Heart left ventricle (tissue), 16 donors: ENCODE measurements at regions not wholly inside any gene's neighbourhood (a gene's known extent, or its start where the extent isn't known, plus 50 kb on each side); places are given as distances from the start of the nearest gene placed in this dataset.

Experiments used
- ATAC-seq, 4 donors: fragments of 200-7000 bp; cut with Tn5 transposase; one replicate each; pipeline ENCODE4 v1.9.1; 2020 to 2022; ENCODE audit warnings: moderate library complexity in 4 of 4, mild to moderate bottlenecking in 3 of 4, moderate number of reproducible peaks in 1 of 4
- DNase-seq, 5 donors: peaks; one replicate each; pipeline ENCODE4 v3.0.0-alpha.2; 2020
- H3K27ac ChIP-seq, 12 donors: fragments of 200-600 bp; sonication (generic) in 4 of 12; one replicate each; pipeline versions ENCODE4 v1.5.0 to v1.8.0; 2016 to 2022; ENCODE audit warnings: mild to moderate bottlenecking in 2 of 12
- H3K27me3 ChIP-seq, 9 donors: fragments of 200-600 bp; sonication (generic) in 2 of 9; one replicate each; pipeline versions ENCODE4 v1.5.1 to v1.8.0; 2016 to 2022; ENCODE audit warnings: mild to moderate bottlenecking in 3 of 9
- H3K36me3 ChIP-seq, 9 donors: fragments of 200-600 bp; sonication (generic) in 2 of 9; one replicate each; pipeline versions ENCODE4 v1.5.0 to v1.8.0; 2018 to 2022; ENCODE audit warnings: mild to moderate bottlenecking in 2 of 9
- H3K4me1 ChIP-seq, 12 donors: fragments of 200-600 bp; sonication (generic) in 4 of 12; one replicate each; pipeline versions ENCODE4 v1.5.0 to v1.8.0; 2016 to 2022; ENCODE audit warnings: mild to moderate bottlenecking in 3 of 12
- H3K4me3 ChIP-seq, 12 donors: fragments of 200-600 bp; sonication (generic) in 4 of 12; one replicate each; pipeline versions ENCODE4 v1.5.0 to v1.8.0; 2017 to 2022; ENCODE audit warnings: mild to moderate bottlenecking in 9 of 12, moderate library complexity in 4 of 12
- H3K9me3 ChIP-seq, 12 donors: fragments of 200-600 bp; sonication (generic) in 4 of 12; one replicate each; pipeline versions ENCODE4 v1.5.0 to v1.8.0; 2016 to 2022; ENCODE audit warnings: mild to moderate bottlenecking in 1 of 12
- POLR2A ChIP-seq, 2 donors: fragments of 450-650 bp; IDR thresholded peaks; one replicate each; pipeline ENCODE4 v1.6.1; 2017; ENCODE audit warnings: antibody characterized with exemption in 2 of 2, mild to moderate bottlenecking in 2 of 2, moderate library complexity in 2 of 2
- WGBS, 4 donors: extraction: QIAGEN DNeasy Blood & Tissue Kit in 2 of 4; methylation state at CpG; one replicate each; pipeline versions ENCODE4 v1.1.5 to v1.1.7; 2013 to 2018; 5-methylcytosine and 5-hydroxymethylcytosine counted together
- intact Hi-C, 10 donors: fragments of 100-400 bp; cut with DNase I; formaldehyde crosslinking; loops; one replicate each; pipeline versions ENCODE4 v1.11.1 to v1.14.2; 2022
- TF ChIP-seq, protein P1 (sequence below), 12 donors: fragments of 200-600 bp; sonication (generic) in 4 of 12; IDR thresholded peaks; one replicate each; pipeline versions ENCODE4 v1.5.0 to v1.8.0; 2018 to 2022; ENCODE audit warnings: antibody characterized with exemption in 12 of 12, mild to moderate bottlenecking in 5 of 12
- donor health status: ischemic (EF 13 %, LVEDD 7.1; RV severe dilation, severe dysfunction).
- donor health status: healthy with polysubstance abuse.
- donor health status: DM: no; HTN: yes; CAD: no.
- donor health status: DM: no; HTN: no; CAD: no.
- donor health status: ischemic (EF 25% LVEDD 6.9; RV normal size, moderate dysfunction).
- donor health status: ischemic (EF 25% LVEDD 5.7; RV mildly dilated, moderate dysfunction).
- donor health status: healthy.
- donor health status: DM: yes; HTN: yes; CAD: no.
- donor health status: ischemic (EF 35%, LVEDD 5.7; RV mildly dilated, moderate dysfunction).
- donor health status: nonischemic (EF 11% LVEDD 7.7; RV severe dilation, severe dysfunction).
- donor health status: DM: yes; HTN: yes; CAD: no.
- donor health status: PGD.
- donor health status: ischemic (EF 29% LVEDD 5.4; RV normal size, mild dysfunction).
- donor health status: nonischemic (EF 23%, LVEDD 6.1; RV moderate dilation, normal function).

DNA sequence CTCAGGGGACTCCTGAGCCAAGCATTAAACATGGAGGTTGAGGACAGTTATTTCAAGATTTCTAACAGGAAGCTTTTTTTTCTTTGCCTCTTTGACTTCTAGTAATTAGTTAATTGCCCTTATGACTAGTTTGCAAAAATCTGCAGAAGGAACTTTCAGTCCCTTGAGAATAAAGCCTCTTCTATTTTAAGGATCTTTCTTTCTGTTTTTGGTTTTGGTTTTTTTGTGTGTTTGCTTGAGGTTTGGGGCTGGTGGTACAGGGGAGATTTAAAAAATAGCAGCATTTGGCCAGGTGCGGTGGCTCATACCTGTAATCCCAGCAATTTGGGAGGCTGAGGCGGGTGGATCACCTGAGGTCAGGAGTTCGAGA lies 259.3 kb downstream of the BMP7 start:
- intact Hi-C loops, result no loop called here
- 82 to 90% (median 85%) methylated on average over 3 of the region's 3 CpGs for WGBS, 4 donors
- DNase-seq (no peak), ATAC-seq (no peak)
- Histone ChIP-seq H3K27me3 (peaks cover 0 to 71% (median 11%) of the 10 kb centered on the region in 9 donors), H3K36me3 (no peaks in the 10 kb centered on the region), H3K4me3 (no peak overlapping the region), H3K4me1 (no peaks in the 10 kb centered on the region), H3K27ac (no peak overlapping the region), H3K9me3 (no peaks in the 10 kb centered on the region)
- TF ChIP-seq, protein P1, sequence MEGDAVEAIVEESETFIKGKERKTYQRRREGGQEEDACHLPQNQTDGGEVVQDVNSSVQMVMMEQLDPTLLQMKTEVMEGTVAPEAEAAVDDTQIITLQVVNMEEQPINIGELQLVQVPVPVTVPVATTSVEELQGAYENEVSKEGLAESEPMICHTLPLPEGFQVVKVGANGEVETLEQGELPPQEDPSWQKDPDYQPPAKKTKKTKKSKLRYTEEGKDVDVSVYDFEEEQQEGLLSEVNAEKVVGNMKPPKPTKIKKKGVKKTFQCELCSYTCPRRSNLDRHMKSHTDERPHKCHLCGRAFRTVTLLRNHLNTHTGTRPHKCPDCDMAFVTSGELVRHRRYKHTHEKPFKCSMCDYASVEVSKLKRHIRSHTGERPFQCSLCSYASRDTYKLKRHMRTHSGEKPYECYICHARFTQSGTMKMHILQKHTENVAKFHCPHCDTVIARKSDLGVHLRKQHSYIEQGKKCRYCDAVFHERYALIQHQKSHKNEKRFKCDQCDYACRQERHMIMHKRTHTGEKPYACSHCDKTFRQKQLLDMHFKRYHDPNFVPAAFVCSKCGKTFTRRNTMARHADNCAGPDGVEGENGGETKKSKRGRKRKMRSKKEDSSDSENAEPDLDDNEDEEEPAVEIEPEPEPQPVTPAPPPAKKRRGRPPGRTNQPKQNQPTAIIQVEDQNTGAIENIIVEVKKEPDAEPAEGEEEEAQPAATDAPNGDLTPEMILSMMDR (IDR thresholded peaks at IDR 0.05), result no peak
- TF ChIP-seq POLR2A (IDR thresholded peaks at IDR 0.05), result no peak

- Histone ChIP-seq H3K9me3 (no peaks in the 10 kb centered on the region), H3K27ac (no peak overlapping the region), H3K4me1 (no peaks in the 10 kb centered on the region), H3K27me3 (peaks cover 0 to 80% (median 16%) of the 10 kb centered on the region in 9 donors), H3K36me3 (no peaks in the 10 kb centered on the region), H3K4me3 (no peak overlapping the region)
- TF ChIP-seq, protein P1 (IDR thresholded peaks at IDR 0.05), result no peak
- no peak for TF ChIP-seq POLR2A (IDR thresholded peaks at IDR 0.05)
- no peak for DNase-seq
- intact Hi-C loops, result no loop called here
- no peak for ATAC-seq
- 32 to 51% (median 40%) methylated on average over 3 of the region's 3 CpGs for WGBS, 4 donors
Observed at GRCh38 chr20:57008217-57008616, 258.2 kb downstream of the BMP7 start.

DNA sequence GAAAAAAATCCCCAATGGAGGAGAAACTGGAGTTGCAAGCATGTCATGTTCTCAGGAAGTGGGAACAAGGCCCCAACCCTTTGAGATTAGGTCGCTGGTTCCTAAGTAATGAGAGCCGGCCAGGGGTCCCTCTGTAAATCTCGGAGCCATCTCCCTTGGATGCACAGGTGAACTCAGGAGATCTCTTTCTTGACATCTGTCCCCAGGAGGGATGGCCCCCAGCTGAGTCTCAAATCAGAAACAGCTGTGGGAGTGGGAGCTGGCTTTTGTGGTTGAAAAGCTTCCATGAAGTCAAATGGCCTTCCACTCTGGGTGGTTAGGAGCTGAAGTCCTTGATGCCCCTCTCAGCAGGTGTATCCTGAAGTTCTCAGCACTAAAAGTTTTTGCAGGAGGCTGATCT lies 257.1 kb downstream of the BMP7 start:
- intact Hi-C loops, result no loop called here
- no peaks in the 10 kb centered on the region for H3K9me3 ChIP-seq
- ATAC-seq (no peak), DNase-seq (no peak)
- H3K36me3 ChIP-seq, result no peaks in the 10 kb centered on the region
- no peak overlapping the region for H3K4me3 ChIP-seq
- H3K27ac ChIP-seq, result no peak overlapping the region
- H3K4me1 ChIP-seq, result no peaks in the 10 kb centered on the region
- peaks cover 0 to 82% (median 24%) of the 10 kb centered on the region in 9 donors for H3K27me3 ChIP-seq
- TF ChIP-seq, protein P1 (IDR thresholded peaks at IDR 0.05), result no peak
- TF ChIP-seq POLR2A (IDR thresholded peaks at IDR 0.05), result no peak
- 61 to 69% (median 65%) methylated on average over 3 of the region's 3 CpGs for WGBS, 4 donors

- Histone ChIP-seq H3K27me3 (peaks cover 0 to 83% (median 24%) of the 10 kb centered on the region in 9 donors), H3K36me3 (no peaks in the 10 kb centered on the region), H3K27ac (no peak overlapping the region), H3K4me3 (no peak overlapping the region), H3K9me3 (no peaks in the 10 kb centered on the region), H3K4me1 (no peaks in the 10 kb centered on the region)
- DNase-seq (no peak), ATAC-seq (no peak)
- 65 to 78% (median 76%) methylated on average over 7 of the region's 7 CpGs for WGBS, 4 donors
- TF ChIP-seq POLR2A (IDR thresholded peaks at IDR 0.05), result no peak
- TF ChIP-seq, protein P1 (IDR thresholded peaks at IDR 0.05), result no peak
- intact Hi-C loops, result no loop called here
Observed at GRCh38 chr20:57009775-57010174, 256.7 kb downstream of the BMP7 start.
